D721Med (cell line): ENCODE measurements at regions not wholly inside any gene's neighbourhood (a gene's known extent, or its start where the extent isn't known, plus 50 kb on each side); places are given as distances from the start of the nearest gene placed in this dataset.

Experiments
- DNase-seq: peaks from one replicate; pipeline ENCODE4 v3.0.0; 2011; ENCODE audit warnings: low spot score; ENCODE audit not compliant: insufficient read length
- FAIRE-seq: peaks from 2 replicates; lab custom pipeline; 2011; peaks lifted over from hg19 to GRCh38; lab: Jason Lieb, UNC
- CTCF ChIP-seq: IDR thresholded peaks from 2 replicates; pipeline ENCODE4 v1.5.1; 2012; ENCODE audit warnings: mild to moderate bottlenecking, control low read depth; ENCODE audit not compliant: insufficient read depth; ENCODE audit errors: missing control alignments

- DNase-seq (no peak), FAIRE-seq (no peak)
- no peak for TF ChIP-seq CTCF
Measured at GRCh38 chr17:71516149-71516548, 604.7 kb upstream of the SOX9 start.

GRCh38 chr17:71519285-71519684 lies 601.5 kb upstream of the SOX9 start:
- FAIRE-seq (no peak), DNase-seq (no peak)
- no peak for TF ChIP-seq CTCF

GRCh38 chr17:71521724-71522123 lies 599.1 kb upstream of the SOX9 start:
- no peak for TF ChIP-seq CTCF
- DNase-seq = no peak
- no peak for FAIRE-seq

GRCh38 chr17:71522383-71522782 lies 598.4 kb upstream of the SOX9 start:
- FAIRE-seq (no peak), DNase-seq (no peak)
- no peak for TF ChIP-seq CTCF

- DNase-seq = no peak
- no peak for TF ChIP-seq CTCF
- FAIRE-seq = no peak
Measured at GRCh38 chr17:71527311-71527710, 593.5 kb upstream of the SOX9 start.

GRCh38 chr17:71528210-71528609 lies 592.6 kb upstream of the SOX9 start:
- DNase-seq (no peak), FAIRE-seq (no peak)
- no peak for TF ChIP-seq CTCF

GRCh38 chr17:71530248-71530647 lies 590.6 kb upstream of the SOX9 start:
- no peak for TF ChIP-seq CTCF
- no peak for FAIRE-seq
- DNase-seq = no peak
